Liver (tissue), 3 donors: ENCODE measurements at regions not wholly inside any gene's neighbourhood (a gene's known extent, or its start where the extent isn't known, plus 50 kb on each side); places are given as distances from the start of the nearest gene placed in this dataset.

Source experiments
- CTCF ChIP-seq: fragments of 150-350 bp; IDR thresholded peaks from 2 replicates; pipeline ENCODE4 v1.5.1; 2017; ENCODE audit warnings: improper control_type of control experiment, low read depth, low read length; ENCODE audit not compliant: missing input control
- FOXA1 ChIP-seq: IDR thresholded peaks from 2 replicates; pipeline ENCODE4 v1.6.1; 2016; ENCODE audit warnings: antibody characterized with exemption
- MAX ChIP-seq: IDR thresholded peaks from 2 replicates; pipeline ENCODE4 v1.6.1; 2016; ENCODE audit warnings: antibody characterized with exemption
- TAF1 ChIP-seq: conservative IDR thresholded peaks from 2 replicates; pipeline ENCODE4 v1.6.1; 2016; ENCODE audit warnings: antibody characterized with exemption, mild to moderate bottlenecking
- donor health status: healthy.
- donor health status: healthy.

GRCh38 chr5:133690746-133691145 is 78.4 kb upstream of the FSTL4 start:
- no peak for TF ChIP-seq CTCF
- no peak for TF ChIP-seq FOXA1
- TF ChIP-seq TAF1 = no peak
- no peak for TF ChIP-seq MAX
